Colonic mucosa (tissue), 4 donors: ENCODE measurements at regions not wholly inside any gene's neighbourhood (a gene's known extent, or its start where the extent isn't known, plus 50 kb on each side); places are given as distances from the start of the nearest gene placed in this dataset.

Source experiments
- DNase-seq: peaks from one replicate; pipeline ENCODE4 v3.0.0-alpha.2; 2020
- H3K27ac ChIP-seq: fragments of 200-600 bp; one replicate; pipeline ENCODE4 v1.8.0; 2021
- H3K27me3 ChIP-seq: fragments of 200-600 bp; one replicate; pipeline ENCODE4 v1.8.0; 2021
- H3K36me3 ChIP-seq: fragments of 200-600 bp; one replicate; pipeline ENCODE4 v1.8.0; 2021
- H3K4me1 ChIP-seq: fragments of 200-600 bp; one replicate; pipeline ENCODE4 v1.8.0; 2021; ENCODE audit warnings: mild to moderate bottlenecking
- H3K4me3 ChIP-seq: fragments of 200-600 bp; one replicate; pipeline ENCODE4 v1.8.0; 2021
- H3K9ac ChIP-seq, 2 donors: one replicate each; pipeline ENCODE4 v1.7.0; 2013; ENCODE audit warnings: control low read depth in 2 of 2, low read depth in 2 of 2, low read length in 2 of 2
- H3K9me3 ChIP-seq: fragments of 200-600 bp; one replicate; pipeline ENCODE4 v1.8.0; 2021
- intact Hi-C: fragments of 100-400 bp; cut with DNase I; formaldehyde crosslinking; loops from one replicate; pipeline ENCODE4 v1.14.1; 2022
- TF ChIP-seq, protein P1 (sequence below): fragments of 200-600 bp; IDR thresholded peaks from one replicate; pipeline ENCODE4 v1.8.0; 2022; ENCODE audit warnings: antibody characterized with exemption, mild to moderate bottlenecking
- donor health status: healthy.
- donor health status: DM: no; HTN: no; CAD: no.
- donor health status: DM: no; HTN: no; CAD: no.

DNA sequence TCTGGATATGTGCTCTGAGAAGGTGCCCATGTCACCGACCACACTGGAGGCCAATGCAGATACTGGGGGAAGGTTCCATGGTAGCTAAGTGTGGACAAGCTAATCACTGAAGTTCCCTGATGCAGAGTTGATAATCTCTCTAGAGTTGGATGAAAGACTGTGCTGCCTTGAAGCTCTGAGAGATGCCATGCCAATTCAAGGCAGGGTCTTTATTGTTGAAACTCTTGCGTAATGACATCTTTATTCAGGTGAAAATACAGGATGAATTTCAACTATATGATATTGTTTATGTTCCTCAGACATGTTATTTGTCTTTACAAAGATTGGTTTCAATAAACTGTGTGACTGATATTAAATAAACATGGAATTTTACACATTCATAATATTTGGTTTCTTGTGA, 167.6 kb upstream of the TMEM161B start:
- intact Hi-C loops: no loop called here
- TF ChIP-seq, protein P1, sequence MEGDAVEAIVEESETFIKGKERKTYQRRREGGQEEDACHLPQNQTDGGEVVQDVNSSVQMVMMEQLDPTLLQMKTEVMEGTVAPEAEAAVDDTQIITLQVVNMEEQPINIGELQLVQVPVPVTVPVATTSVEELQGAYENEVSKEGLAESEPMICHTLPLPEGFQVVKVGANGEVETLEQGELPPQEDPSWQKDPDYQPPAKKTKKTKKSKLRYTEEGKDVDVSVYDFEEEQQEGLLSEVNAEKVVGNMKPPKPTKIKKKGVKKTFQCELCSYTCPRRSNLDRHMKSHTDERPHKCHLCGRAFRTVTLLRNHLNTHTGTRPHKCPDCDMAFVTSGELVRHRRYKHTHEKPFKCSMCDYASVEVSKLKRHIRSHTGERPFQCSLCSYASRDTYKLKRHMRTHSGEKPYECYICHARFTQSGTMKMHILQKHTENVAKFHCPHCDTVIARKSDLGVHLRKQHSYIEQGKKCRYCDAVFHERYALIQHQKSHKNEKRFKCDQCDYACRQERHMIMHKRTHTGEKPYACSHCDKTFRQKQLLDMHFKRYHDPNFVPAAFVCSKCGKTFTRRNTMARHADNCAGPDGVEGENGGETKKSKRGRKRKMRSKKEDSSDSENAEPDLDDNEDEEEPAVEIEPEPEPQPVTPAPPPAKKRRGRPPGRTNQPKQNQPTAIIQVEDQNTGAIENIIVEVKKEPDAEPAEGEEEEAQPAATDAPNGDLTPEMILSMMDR: no peak
- Histone ChIP-seq H3K9ac (no peak overlapping the region), H3K27ac (no peak overlapping the region), H3K4me3 (no peak overlapping the region), H3K4me1 (no peaks in the 10 kb centered on the region), H3K9me3 (no peaks in the 10 kb centered on the region), H3K27me3 (no peaks in the 10 kb centered on the region), H3K36me3 (no peaks in the 10 kb centered on the region)
- DNase-seq: no peak

DNA sequence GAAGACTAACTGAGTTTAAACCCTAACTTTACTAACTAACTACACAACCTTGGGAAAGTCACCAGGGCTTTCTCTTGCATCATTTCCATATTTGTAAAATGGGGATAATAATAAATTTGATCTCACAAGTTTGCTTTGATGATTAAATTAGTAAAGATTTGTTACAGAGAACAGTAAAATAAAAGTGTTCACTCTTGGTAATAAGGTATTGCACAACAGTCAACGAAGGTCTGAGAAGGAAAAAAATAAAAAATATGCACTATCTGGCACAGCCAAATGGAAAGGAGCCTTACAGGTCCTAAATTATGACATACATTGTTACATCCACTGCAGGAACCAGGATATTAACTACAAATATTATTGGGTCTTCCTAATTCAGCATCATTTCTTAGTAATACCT, 160.0 kb upstream of the TMEM161B start:
- Histone ChIP-seq H3K4me3 (no peak overlapping the region), H3K27me3 (no peaks in the 10 kb centered on the region), H3K27ac (no peak overlapping the region), H3K9ac (no peak overlapping the region), H3K4me1 (no peaks in the 10 kb centered on the region), H3K9me3 (no peaks in the 10 kb centered on the region), H3K36me3 (no peaks in the 10 kb centered on the region)
- TF ChIP-seq, protein P1: no peak
- intact Hi-C loops: no loop called here
- no peak for DNase-seq

- Histone ChIP-seq H3K4me1 (no peaks in the 10 kb centered on the region), H3K27me3 (no peaks in the 10 kb centered on the region), H3K9me3 (no peaks in the 10 kb centered on the region), H3K4me3 (no peak overlapping the region), H3K36me3 (no peaks in the 10 kb centered on the region), H3K9ac (no peak overlapping the region), H3K27ac (no peak overlapping the region)
- no peak for DNase-seq
- TF ChIP-seq, protein P1: no peak
- intact Hi-C loops: no loop called here
Measured at GRCh38 chr5:88426441-88426840, 157.8 kb upstream of the TMEM161B start.

DNA sequence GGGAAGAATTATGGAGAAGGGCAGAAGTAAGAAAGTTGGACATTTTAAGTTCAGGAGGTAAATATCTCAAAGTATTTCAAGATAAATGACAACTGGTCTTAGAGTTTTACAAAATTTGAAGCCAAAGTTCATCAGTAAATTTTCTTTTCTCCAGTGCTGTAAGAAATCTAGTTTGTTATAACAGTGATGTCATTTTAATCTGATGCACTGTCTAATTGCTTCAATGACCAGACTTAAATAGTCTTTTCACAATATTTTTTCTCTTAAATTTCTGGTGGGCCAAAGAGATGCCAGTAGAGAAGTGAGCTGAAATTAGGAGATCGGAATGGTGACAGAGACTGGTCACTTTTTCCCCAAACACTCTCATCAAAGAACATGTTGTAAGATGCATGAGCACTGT, 156.5 kb upstream of the TMEM161B start:
- Histone ChIP-seq H3K9me3 (no peaks in the 10 kb centered on the region), H3K36me3 (no peaks in the 10 kb centered on the region), H3K27ac (no peak overlapping the region), H3K4me3 (no peak overlapping the region), H3K27me3 (no peaks in the 10 kb centered on the region), H3K4me1 (no peaks in the 10 kb centered on the region), H3K9ac (no peak overlapping the region)
- intact Hi-C loops: no loop called here
- TF ChIP-seq, protein P1: no peak
- no peak for DNase-seq

DNA sequence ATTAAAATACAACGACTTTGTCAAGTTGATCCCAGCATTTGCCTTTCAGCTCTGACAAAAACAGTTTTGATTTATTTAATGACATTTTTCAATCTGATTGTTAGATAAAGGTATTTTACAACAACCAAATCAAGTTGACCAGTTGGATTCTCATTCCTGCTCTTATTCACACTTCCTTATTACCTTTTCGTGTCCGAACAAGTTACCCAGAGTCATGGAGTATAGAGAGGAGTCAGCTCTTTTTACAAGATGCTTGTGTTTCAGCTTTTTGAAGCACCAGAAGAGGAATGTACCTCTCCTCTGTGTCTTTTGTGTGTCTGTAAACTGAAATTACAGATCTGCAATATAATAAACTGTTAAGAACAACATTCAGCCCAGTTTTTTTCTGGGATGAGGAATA, 151.3 kb upstream of the TMEM161B start:
- H3K36me3 ChIP-seq: no peaks in the 10 kb centered on the region
- H3K4me1 ChIP-seq: no peaks in the 10 kb centered on the region
- intact Hi-C loops: no loop called here
- DNase-seq: no peak
- H3K27ac ChIP-seq: no peak overlapping the region
- H3K9me3 ChIP-seq: no peaks in the 10 kb centered on the region
- H3K4me3 ChIP-seq: no peak overlapping the region
- H3K9ac ChIP-seq: no peak overlapping the region
- TF ChIP-seq, protein P1: no peak
- no peaks in the 10 kb centered on the region for H3K27me3 ChIP-seq

GRCh38 chr5:88407341-88407740, 138.7 kb upstream of the TMEM161B start:
- H3K36me3 ChIP-seq: no peaks in the 10 kb centered on the region
- no peaks in the 10 kb centered on the region for H3K27me3 ChIP-seq
- TF ChIP-seq, protein P1: no peak
- DNase-seq: no peak
- intact Hi-C loops: no loop called here
- H3K9me3 ChIP-seq: no peaks in the 10 kb centered on the region
- H3K4me1 ChIP-seq: no peaks in the 10 kb centered on the region
- no peak overlapping the region for H3K9ac ChIP-seq
- no peak overlapping the region for H3K4me3 ChIP-seq
- H3K27ac ChIP-seq: no peak overlapping the region
